ENCODE measurements at regions not wholly inside any gene's neighbourhood (a gene's known extent, or its start where the extent isn't known, plus 50 kb on each side); places are given as distances from the start of the nearest gene placed in this dataset.

DNA sequence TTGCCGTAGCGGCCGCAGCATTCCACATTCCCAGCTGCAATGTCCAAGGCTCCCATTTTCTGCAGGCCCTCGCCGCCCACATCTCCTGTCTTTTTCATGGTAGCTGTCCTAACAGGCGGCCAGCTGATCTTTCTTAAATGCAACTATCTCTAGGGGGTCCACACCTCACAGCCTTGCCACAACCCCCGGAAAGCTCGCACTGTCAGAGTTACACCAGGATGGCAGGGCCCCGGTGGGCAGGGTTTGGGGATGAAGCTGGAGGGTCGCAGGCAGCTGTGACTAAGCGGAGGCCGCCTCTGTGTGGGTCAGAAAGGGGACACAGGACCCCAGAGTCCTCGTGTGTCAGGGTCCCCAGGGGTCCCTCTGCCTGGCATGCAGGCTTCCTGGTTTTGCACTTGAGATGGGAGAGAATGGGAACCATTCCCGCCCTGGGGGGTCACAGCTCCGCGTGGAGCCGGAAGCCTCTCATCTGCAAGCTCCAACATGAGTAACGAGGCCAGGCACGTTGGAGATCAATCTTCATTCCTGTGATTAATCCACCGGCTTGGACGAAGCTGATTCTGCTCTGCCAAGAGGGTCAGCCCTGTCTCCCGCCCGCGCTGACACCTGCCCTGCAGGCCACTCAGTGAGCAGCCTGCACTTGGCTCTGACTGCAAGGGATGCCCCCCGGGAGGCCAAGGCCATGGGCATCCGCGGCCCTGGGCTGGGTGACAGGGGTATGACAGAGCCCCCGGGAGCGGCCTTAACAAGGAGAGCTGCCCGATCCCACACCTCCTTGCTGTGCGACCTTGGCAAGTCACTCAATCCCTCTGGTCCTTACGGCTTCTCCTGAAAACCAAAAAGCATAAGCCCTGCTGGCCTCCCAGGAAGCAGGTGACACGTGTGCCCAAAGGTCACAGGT is 97.9 kb downstream of the ADRA2C start:
- TF ChIP-seq, protein P1, sequence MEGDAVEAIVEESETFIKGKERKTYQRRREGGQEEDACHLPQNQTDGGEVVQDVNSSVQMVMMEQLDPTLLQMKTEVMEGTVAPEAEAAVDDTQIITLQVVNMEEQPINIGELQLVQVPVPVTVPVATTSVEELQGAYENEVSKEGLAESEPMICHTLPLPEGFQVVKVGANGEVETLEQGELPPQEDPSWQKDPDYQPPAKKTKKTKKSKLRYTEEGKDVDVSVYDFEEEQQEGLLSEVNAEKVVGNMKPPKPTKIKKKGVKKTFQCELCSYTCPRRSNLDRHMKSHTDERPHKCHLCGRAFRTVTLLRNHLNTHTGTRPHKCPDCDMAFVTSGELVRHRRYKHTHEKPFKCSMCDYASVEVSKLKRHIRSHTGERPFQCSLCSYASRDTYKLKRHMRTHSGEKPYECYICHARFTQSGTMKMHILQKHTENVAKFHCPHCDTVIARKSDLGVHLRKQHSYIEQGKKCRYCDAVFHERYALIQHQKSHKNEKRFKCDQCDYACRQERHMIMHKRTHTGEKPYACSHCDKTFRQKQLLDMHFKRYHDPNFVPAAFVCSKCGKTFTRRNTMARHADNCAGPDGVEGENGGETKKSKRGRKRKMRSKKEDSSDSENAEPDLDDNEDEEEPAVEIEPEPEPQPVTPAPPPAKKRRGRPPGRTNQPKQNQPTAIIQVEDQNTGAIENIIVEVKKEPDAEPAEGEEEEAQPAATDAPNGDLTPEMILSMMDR (IDR thresholded peaks at IDR 0.05): no peak
- no peak for TF ChIP-seq ZFX (IDR thresholded peaks at IDR 0.05; ENCODE audit: borderline replicate concordance)

Data from 22Rv1 (cell line).